Activated naive CD4-positive, alpha-beta T cell treated with Interleukin-2 at 50 U/mL for 16 hours (primary cell): ENCODE measurements at regions not wholly inside any gene's neighbourhood (a gene's known extent, or its start where the extent isn't known, plus 50 kb on each side); places are given as distances from the start of the nearest gene placed in this dataset.

Source experiments
- DNase-seq: peaks from one replicate; pipeline ENCODE4 v3.0.0-alpha.2; 2020

DNA sequence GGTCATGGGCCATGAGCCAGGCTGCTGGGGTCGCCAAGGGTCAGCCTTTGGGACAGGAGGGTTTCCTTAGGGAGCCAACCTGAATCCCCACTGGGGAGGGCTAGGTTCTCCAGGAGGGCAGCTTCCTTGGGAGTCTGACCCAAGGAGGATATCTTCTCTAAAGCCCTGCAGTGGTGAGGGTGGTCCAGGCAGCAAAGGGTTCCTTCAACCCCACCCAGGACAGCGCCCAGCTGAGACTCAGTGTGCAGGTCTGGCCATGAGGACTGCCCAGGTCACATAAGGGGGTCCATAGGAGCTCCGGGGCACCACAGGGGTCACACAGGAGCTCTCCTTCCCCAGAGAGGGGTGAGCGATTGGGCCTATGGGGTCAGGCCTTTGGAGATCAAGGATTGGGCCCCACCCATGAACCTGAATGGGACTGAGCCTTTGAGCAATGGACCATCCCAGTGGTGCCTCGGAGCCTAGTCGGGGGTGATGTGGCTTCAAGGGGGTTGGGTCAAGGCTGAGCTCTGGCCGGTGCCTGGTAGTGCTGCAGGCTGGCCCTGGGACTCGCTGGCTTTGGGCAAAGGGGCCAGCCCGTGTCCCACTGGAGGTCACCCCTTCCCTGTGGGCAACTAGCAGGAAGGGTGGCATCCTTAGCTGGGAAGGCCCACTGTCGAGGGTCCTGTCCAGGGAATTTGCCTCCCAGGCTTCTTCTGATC is 216.5 kb downstream of the SNRPN start:
- no peak for DNase-seq

DNA sequence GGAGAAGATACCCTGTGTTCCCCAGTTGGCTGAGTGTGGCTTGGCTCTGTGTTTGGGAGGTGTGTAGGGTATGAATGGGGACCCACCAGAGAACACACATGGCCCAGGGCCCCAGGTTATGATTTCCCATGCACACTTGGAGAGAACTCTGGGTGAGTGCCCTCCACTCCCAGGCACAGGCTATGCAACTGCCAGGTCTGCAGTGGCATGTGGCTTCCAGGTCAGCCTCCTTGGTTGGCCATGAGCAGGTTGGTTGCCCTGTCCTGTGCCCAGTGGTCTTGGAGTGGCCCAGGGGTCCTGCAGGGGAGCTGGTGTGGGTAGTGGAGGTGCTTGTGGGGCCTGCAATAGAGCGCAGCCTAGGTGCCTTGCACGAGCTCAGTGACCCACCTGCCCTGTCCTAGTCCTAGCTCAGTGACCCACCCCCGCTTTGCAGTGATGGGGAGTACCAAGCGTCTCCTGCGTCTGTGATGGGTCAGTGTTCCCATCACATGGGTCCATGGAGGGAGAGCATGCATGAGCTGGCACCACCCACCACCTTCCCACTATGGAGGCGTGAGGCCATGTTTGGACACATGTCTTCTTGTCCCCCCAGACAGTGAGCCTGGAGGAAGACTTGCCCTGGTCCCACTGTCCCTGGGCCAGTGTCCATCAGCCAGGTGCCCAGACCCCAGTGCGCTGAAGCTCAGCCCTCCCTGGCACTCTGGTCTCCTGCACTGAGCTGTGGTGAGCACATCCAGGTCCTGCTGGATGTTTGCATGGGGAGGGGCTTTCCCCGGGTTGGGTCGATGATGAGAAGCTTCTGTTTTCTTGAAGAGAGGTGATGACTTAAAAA is 217.3 kb downstream of the SNRPN start:
- no peak for DNase-seq

DNA sequence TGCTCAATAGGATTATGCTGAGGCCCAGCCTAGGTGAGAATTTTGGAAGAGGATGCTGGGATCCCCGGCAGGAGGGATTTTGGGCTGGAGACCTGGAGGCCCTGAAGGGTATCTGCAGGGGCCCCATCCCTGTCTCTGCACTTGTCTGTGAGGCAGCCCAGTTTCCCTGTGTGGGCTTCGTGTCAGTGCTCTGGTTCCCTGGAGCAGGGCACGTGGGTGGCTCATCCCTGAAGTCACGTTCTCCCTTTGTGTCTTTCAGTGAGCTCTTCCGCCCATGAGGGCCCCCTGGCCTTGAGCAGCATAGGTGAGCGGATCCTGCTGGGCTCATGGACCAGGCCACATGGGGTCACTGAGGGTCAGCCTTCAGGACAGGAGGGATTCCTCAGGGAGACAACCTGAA is 217.9 kb downstream of the SNRPN start:
- DNase-seq = no peak

DNA sequence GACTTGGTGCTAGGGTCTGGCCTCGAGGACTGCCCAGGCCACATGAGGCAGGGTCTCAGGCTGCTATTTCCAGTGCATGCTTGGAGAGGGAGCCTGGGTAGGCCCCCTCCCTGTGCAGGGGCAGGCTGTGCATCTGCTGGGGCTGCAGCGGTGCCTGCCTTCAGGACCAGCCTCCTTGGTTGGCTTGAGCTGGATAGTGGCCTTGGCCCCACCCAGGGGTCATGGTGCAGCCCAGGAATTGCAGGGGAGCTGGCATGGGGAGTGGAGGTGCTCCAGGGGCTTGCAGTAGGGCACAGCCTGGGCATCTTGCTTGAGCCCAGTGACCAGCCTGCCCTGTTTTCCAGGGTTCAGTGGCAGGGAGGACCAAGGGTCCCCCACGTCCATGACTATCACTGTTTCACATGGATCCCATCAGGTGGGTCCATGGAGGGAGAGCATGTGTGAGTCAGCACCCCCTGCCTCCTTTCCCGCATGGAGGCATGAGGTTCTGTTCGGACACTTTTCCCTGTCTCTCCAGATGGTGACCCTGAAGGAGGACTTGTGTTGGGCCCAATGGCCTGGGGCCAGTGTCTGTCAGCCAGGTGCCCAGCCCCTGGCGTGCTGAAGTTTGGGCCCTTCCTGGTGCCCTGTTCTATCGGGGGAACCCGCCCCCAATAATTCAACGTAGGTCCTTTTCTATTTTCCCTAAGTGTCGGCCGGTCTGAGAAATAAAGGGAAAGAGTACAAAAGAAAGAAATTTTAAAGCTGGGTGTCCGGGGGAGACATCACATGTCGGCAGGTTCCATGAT is 218.6 kb downstream of the SNRPN start:
- no peak for DNase-seq

- DNase-seq = peak; percentile 1
These were observed 219.4 kb downstream of the SNRPN start for GRCh38 chr15:25174149-25174548.

DNA sequence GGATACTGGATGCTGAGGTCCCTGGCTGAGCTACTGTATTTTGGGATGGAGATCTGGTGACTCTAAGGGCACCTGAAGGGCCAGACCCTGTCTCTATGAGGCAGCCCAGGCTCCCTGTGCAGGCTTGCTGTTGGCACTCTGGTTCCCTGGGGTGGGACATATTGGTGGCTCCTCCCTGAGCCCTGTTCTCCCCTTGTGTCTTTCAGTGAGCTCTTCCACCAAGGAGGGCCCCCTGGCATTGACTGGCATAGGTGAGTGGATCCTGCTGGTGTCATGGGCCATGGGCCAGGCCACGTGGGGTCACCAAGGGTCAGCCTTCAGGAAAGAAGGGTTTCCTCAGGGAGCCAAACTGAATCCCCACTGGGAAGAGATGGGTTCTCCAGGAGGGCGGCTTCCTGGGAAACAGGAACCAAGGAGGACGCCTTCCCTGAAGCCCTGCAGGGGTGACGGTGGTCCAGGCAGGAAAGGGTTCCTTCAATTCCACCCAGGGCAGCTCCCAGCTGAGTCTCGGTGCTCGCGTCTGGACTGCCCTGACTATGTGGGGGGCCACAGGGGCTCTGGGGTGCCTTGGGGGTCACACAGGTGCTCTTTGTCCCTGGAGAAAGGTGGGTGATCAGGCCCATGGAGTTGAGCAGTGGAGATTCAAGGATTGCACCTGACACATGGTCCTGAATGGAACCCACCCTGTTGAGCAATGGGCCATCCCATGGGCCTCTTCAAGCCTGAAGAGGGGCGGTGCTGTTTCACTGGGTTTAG is 220.4 kb downstream of the SNRPN start:
- no peak for DNase-seq

DNA sequence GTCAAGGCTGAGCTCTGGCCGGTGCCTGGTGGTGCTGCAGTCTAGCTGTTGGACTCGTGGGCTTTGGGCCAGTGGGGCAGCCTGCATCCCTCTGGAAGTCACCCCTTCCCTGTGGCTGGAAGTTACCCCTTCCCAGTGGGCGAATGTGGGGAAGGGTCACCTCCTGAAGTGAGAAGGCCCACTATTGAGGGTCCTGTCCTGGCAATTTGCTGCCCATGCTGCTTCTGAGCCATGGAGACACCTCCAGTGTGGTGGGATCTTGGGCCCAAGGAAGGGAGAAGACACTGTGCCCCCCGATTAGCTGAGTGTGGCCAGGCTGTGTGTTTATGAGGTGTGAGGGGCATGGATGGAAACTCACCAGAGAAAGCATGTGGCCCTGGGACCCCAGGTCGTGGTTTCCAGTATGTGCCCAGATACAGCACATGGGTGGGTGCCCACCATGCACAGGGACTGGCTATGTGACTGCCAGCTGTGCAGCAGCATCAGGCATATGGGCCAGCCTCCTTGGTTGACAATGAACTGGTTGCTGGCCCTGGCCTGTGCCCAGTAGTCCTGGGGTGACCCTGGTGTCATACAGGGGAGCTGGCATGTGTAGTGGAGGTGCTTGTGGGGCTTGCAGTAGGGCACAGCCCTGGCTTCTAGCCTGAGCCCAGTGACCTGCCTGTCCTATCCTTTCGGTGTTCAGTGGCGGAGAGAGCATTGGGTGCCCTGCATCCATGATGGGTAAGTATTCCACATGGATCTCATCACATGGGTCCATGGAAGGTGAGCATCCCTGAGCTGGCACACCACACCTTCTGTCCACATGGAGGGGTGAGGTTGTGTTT is 221.2 kb downstream of the SNRPN start:
- DNase-seq = peak; percentile 0

DNA sequence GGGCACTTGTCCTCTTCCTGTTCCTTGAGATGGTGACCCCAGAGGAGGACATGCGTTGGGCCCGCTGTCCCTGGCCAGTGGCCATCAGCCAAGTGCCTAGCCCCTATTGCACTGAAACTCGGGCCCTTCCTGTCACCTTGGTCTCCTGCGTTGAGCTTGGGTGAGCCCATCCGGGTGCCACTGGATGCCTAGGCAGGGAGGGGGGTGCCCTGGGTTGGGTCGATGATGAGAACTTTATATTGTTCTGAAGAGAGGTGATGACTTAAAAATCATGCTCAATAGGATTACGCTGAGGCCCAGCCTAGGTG is 221.8 kb downstream of the SNRPN start:
- no peak for DNase-seq

GRCh38 chr15:25176991-25177954 is 222.5 kb downstream of the SNRPN start:
- peak; percentile 1 for DNase-seq

DNA sequence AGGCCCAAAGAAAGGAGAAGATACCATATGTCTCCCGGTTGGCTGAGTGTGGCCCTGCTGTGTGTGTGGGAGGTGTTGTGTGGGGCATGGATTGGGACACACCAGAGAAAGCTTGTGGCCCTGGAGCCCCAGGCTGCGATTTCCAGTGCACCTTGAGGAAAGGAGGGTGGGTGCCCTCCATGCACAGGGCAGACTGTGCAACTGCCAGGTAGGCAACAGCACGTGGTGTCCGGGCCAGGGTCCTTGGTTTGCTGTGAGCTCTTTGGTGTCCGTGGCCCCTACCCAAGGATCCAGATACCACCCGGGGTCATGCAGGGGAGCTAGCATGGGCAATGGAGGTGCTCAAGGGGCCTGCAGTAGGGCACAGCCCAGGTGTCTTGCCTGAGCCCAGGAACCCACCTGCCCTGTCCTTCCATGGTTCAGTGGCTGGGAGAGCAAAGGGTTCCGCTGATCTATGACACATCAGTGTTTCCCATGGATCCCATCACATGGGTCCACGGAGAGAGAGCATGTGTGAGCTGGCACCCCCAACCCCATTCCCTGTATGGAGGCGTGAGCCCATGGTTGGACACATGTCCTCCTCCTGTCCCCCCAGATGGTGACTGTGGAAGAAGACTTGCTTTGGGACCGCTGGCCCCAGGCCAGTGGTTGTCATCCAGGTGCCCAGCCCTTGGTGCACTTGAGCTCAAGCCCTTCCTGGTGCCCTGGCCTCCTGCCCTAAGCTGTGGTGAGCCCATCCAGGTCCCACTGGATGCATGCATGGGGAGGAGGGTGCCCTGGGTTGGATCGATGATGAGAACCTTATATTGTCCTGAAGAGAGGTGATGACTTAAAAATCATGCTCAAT is 223.4 kb downstream of the SNRPN start:
- no peak for DNase-seq

DNA sequence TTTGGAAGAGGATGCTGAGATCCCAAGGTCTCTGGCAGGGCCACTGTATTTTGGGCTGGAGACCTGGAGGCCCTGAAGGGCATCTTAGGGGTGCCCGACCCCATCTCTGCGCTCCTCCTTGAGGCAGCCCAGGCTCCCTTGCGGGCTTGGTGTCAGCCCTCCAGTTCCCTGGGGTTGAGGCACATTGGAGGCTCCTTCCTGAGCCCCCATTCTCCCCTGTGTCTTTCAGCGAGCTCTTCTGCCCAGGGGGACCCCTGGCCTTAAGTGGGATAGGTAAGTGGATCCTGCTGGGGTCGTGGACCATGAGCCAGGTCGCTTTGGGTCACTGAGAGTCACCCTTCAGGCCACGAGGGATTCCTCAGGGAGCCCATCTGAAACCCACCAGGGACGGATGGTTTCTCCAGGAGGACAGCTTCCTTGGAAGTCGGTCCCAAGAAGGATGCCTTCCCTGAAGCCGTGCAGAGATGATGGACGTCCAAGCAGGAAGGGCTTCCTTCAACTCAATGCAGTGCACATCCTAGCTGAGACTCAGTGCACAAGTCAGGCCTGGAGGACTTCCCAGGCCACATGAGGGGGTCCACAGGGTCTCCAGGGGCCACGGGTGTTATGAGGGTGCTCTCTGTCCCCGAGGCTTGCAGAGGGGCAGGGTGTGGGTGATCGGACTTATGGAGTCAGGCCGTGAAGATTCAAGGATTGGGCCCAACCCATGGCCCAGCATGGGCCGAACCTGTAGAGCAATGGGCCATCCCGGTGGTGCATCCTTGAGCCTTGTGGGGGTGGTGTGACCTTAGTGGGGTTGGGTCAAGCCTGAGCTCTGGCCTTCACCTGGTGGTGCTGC is 224.3 kb downstream of the SNRPN start:
- DNase-seq = no peak

DNA sequence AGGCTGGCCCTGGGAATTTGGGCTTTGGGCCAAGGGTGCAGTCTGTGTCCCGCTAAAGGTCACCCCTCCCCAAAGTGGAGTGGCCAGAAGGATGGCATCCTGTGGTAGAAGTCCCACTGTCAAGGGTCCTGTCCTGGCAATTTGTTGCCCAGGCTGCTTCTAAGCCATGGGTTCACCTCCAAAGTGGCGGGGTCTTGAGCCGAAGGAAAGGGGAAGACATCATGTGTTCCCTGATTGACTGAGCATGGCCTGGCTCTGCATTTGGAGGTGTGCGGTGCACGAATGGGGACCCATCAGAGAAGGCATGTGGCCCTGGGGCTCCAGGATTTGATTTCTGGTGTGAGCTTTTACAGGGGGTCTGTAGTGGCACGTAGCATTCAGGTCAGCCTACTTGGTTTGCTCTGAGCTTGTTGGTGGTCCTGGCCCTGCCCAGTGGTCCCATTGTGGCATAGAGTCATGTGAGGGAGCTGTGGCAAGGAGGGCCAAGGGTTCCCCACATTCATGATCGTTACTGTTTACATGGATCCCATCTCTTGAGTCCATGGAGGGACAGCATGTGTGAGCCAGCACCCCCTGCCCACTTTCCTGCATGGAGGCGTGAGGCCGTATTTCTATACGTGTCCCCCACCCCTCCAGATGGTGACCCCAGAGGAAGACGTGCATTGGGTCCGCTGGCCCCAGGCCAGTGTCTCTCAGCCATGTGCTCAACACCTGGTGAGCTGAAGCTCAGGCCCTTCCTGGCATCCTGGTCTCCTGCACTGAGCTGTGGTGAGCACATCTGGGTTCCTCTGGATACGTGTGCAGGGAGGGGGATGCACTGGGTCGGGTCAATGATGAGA is 225.1 kb downstream of the SNRPN start:
- DNase-seq = no peak

- DNase-seq = no peak
These were observed 226.0 kb downstream of the SNRPN start for GRCh38 chr15:25180606-25181292.

- DNase-seq = no peak
These were observed 226.7 kb downstream of the SNRPN start for GRCh38 chr15:25181293-25182097.

- DNase-seq = no peak
These were observed 227.3 kb downstream of the SNRPN start for GRCh38 chr15:25182098-25182478.

- DNase-seq = no peak
These were observed 228.1 kb downstream of the SNRPN start for GRCh38 chr15:25182736-25183445.
